GM12878 (cell line): ENCODE measurements at regions not wholly inside any gene's neighbourhood (a gene's known extent, or its start where the extent isn't known, plus 50 kb on each side); places are given as distances from the start of the nearest gene placed in this dataset.

Source experiments
- BHLHE40 ChIP-seq, 2 experiments: fragments of 450-650 bp in 1 of 2; IDR thresholded peaks; 2 replicates each; pipeline ENCODE4 v1.6.1; 2011 to 2017; ENCODE audit warnings: low read depth in 2 of 2, borderline replicate concordance in 1 of 2, improper control_type of control experiment in 1 of 2, low read length in 1 of 2, mild to moderate bottlenecking in 1 of 2
- CREB1 ChIP-seq: IDR thresholded peaks from 2 replicates; pipeline ENCODE4 v1.6.1; 2012; ENCODE audit warnings: low read depth, mild to moderate bottlenecking, inconsistent platforms
- NFYB ChIP-seq: IDR thresholded peaks from 2 replicates; pipeline ENCODE4 v1.6.1; 2011; ENCODE audit warnings: low read depth, mild to moderate bottlenecking, low read length, improper control_type of control experiment, moderate library complexity; ENCODE audit not compliant: insufficient read depth
- PML ChIP-seq: IDR thresholded peaks from 2 replicates; pipeline ENCODE4 v1.6.1; 2012; ENCODE audit warnings: low read length, inconsistent platforms
- RAD51 ChIP-seq: fragments of 450-650 bp; IDR thresholded peaks from 2 replicates; pipeline ENCODE4 v1.6.1; 2016; ENCODE audit warnings: moderate library complexity, mild to moderate bottlenecking, inconsistent platforms
- TCF12 ChIP-seq: IDR thresholded peaks from 2 replicates; pipeline ENCODE4 v1.6.1; 2011; ENCODE audit warnings: low read depth, mild to moderate bottlenecking, low read length
- TCF7 ChIP-seq: IDR thresholded peaks from 2 replicates; pipeline ENCODE4 v1.6.1; 2014; ENCODE audit warnings: antibody characterized with exemption, borderline replicate concordance
- TF ChIP-seq, protein P1 (sequence below), 3 experiments: IDR thresholded peaks in 2 of 3; conservative IDR thresholded peaks in 1 of 3; 2 replicates each; pipeline ENCODE4 v1.5.1; 2011; ENCODE audit warnings: low read depth in 3 of 3, low read length in 3 of 3, mild to moderate bottlenecking in 3 of 3, control low read depth in 2 of 3, moderate library complexity in 2 of 3, inconsistent platforms in 1 of 3, mixed read lengths in 1 of 3; ENCODE audit not compliant: control insufficient read depth in 2 of 3, insufficient read depth in 1 of 3; ENCODE audit errors: extremely low read depth in 1 of 3

DNA sequence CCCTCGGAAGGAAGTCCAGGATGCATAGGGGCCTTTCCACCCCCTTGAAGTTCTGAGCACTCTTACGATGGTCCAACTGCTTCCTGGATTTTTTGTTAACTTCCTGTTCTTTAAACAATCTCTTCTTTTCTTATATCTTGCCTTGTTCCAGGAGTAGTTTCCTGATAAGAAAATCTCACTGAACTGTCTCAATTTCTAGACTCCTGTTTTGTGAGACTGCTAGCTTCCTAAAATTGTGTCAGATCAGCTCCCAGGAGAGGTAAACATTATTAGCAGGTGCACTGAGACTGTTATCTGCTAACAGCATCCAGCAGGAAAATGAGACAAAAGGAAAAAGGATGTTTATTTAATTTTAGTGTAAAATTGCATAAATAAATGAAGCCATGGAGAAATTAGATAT is 106.2 kb upstream of the PITRM1 start:
- TF ChIP-seq RAD51 (no peak), CREB1 (no peak), TCF12 (no peak), PML (no peak), NFYB (no peak), BHLHE40 (IDR thresholded peaks at IDR 0.05; ENCODE audit: borderline replicate concordance in 1 of 2, low read depth in 2 of 2, low read length in 1 of 2) (no peak), TCF7 (no peak)
- TF ChIP-seq, protein P1, sequence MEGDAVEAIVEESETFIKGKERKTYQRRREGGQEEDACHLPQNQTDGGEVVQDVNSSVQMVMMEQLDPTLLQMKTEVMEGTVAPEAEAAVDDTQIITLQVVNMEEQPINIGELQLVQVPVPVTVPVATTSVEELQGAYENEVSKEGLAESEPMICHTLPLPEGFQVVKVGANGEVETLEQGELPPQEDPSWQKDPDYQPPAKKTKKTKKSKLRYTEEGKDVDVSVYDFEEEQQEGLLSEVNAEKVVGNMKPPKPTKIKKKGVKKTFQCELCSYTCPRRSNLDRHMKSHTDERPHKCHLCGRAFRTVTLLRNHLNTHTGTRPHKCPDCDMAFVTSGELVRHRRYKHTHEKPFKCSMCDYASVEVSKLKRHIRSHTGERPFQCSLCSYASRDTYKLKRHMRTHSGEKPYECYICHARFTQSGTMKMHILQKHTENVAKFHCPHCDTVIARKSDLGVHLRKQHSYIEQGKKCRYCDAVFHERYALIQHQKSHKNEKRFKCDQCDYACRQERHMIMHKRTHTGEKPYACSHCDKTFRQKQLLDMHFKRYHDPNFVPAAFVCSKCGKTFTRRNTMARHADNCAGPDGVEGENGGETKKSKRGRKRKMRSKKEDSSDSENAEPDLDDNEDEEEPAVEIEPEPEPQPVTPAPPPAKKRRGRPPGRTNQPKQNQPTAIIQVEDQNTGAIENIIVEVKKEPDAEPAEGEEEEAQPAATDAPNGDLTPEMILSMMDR (IDR thresholded peaks at IDR 0.05 in 2 of 3, conservative IDR thresholded peaks at IDR 0.05 in 1 of 3; ENCODE audit: control insufficient read depth in 2 of 3, extremely low read depth in 1 of 3, insufficient read depth in 1 of 3, low read depth in 3 of 3, low read length in 3 of 3) = no peak
